ENCODE measurements at regions not wholly inside any gene's neighbourhood (a gene's known extent, or its start where the extent isn't known, plus 50 kb on each side); places are given as distances from the start of the nearest gene placed in this dataset.

- H3K4me3 Mint-ChIP-seq: no peak overlapping the region
- H3K9me3 Mint-ChIP-seq: no peaks in the 10 kb centered on the region
- peaks cover 7% of the 10 kb centered on the region for H3K27me3 Mint-ChIP-seq
- intact Hi-C loops (cut with micrococcal nuclease): no loop called here
- POLR2A ChIA-PET: interaction anchor here (0.6 kb wide), 1 partner anchor 68 kb away, joined by 3 read pairs; no protein-coding TSS in a partner anchor
- ATAC-seq (ENCODE audit: low read depth) (no peak), DNase-seq (no peak)
- no peak for TF ChIP-seq CTCF (IDR thresholded peaks at IDR 0.05)
- no peak overlapping the region for H3K27ac Mint-ChIP-seq
- H3K4me1 Mint-ChIP-seq: no peaks in the 10 kb centered on the region
- H3K36me3 Mint-ChIP-seq (ENCODE audit: low read depth): no peaks in the 10 kb centered on the region
- CTCF ChIA-PET: no interaction called here
These were observed 63.9 kb upstream of the SPRY4 start for GRCh38 chr5:142388696-142389095.

- Mint-ChIP-seq H3K27ac (no peak overlapping the region), H3K4me3 (no peak overlapping the region), H3K36me3 (ENCODE audit: low read depth) (no peaks in the 10 kb centered on the region), H3K4me1 (no peaks in the 10 kb centered on the region), H3K27me3 (peaks cover 7% of the 10 kb centered on the region), H3K9me3 (no peaks in the 10 kb centered on the region)
- intact Hi-C loops (cut with micrococcal nuclease): no loop called here
- POLR2A ChIA-PET: no interaction called here
- CTCF ChIA-PET: no interaction called here
- no peak for TF ChIP-seq CTCF (IDR thresholded peaks at IDR 0.05)
- DNase-seq (no peak), ATAC-seq (ENCODE audit: low read depth) (no peak)
These were observed 62.3 kb upstream of the SPRY4 start for GRCh38 chr5:142387024-142387682.

GRCh38 chr5:142386137-142387023 lies 61.6 kb upstream of the SPRY4 start:
- intact Hi-C loops (cut with micrococcal nuclease): no loop called here
- H3K36me3 Mint-ChIP-seq (ENCODE audit: low read depth): no peaks in the 10 kb centered on the region

GRCh38 chr5:142385194-142385593 lies 60.4 kb upstream of the SPRY4 start:
- Mint-ChIP-seq H3K27me3 (peaks cover 3% of the 10 kb centered on the region), H3K9me3 (no peaks in the 10 kb centered on the region), H3K4me3 (no peak overlapping the region), H3K4me1 (peaks cover 2% of the 10 kb centered on the region), H3K27ac (no peak overlapping the region), H3K36me3 (ENCODE audit: low read depth) (no peaks in the 10 kb centered on the region)
- ATAC-seq (ENCODE audit: low read depth): no peak
- TF ChIP-seq CTCF (IDR thresholded peaks at IDR 0.05): no peak
- no peak for DNase-seq
- ChIA-PET POLR2A (no interaction called here), CTCF (no interaction called here)
- intact Hi-C loops (cut with micrococcal nuclease): no loop called here

More at GRCh38 chr5:142386137-142387023, 61.6 kb upstream of the SPRY4 start:
- no peak for DNase-seq
- ATAC-seq (ENCODE audit: low read depth): no peak
- POLR2A ChIA-PET: no interaction called here
- CTCF ChIA-PET: no interaction called here
- Mint-ChIP-seq H3K27ac (no peak overlapping the region), H3K27me3 (peaks cover 7% of the 10 kb centered on the region), H3K4me3 (no peak overlapping the region), H3K9me3 (no peaks in the 10 kb centered on the region), H3K4me1 (no peaks in the 10 kb centered on the region)
- TF ChIP-seq CTCF (IDR thresholded peaks at IDR 0.05): no peak

GRCh38 chr5:142384014-142384413 lies 59.2 kb upstream of the SPRY4 start:
- intact Hi-C loops (cut with micrococcal nuclease): no loop called here
- Mint-ChIP-seq H3K36me3 (ENCODE audit: low read depth) (no peaks in the 10 kb centered on the region), H3K27ac (no peak overlapping the region), H3K27me3 (no peaks in the 10 kb centered on the region), H3K9me3 (no peaks in the 10 kb centered on the region), H3K4me1 (peaks cover 4% of the 10 kb centered on the region), H3K4me3 (no peak overlapping the region)
- CTCF ChIA-PET: no interaction called here
- DNase-seq: no peak
- POLR2A ChIA-PET: no interaction called here
- no peak for TF ChIP-seq CTCF (IDR thresholded peaks at IDR 0.05)
- ATAC-seq (ENCODE audit: low read depth): no peak

All from activated B cell treated with CpG ODN at 0.5 μM for 24 hours (primary cell).